Skeletal muscle satellite cell (primary cell): ENCODE measurements at regions not wholly inside any gene's neighbourhood (a gene's known extent, or its start where the extent isn't known, plus 50 kb on each side); places are given as distances from the start of the nearest gene placed in this dataset.
"Not testable (repeated sequence)": the region's sequence is repeated elsewhere in the genome, so short reads cannot be mapped to it uniquely, and the experiment has no call there.

Experiments
- H3K27me3 ChIP-seq: 2 replicates; pipeline ENCODE4 v1.7.0; 2013; ENCODE audit warnings: low read length; ENCODE audit not compliant: control insufficient read depth, insufficient read depth
- H3K36me3 ChIP-seq: 2 replicates; pipeline ENCODE4 v1.7.0; 2013; ENCODE audit warnings: mild to moderate bottlenecking, control low read depth, low read length; ENCODE audit not compliant: insufficient read depth
- H3K4me1 ChIP-seq: 2 replicates; pipeline ENCODE4 v1.7.0; 2013; ENCODE audit warnings: low read length; ENCODE audit not compliant: control insufficient read depth, insufficient read depth
- H3K4me2 ChIP-seq: 2 replicates; pipeline ENCODE4 v1.7.0; 2013; ENCODE audit warnings: mild to moderate bottlenecking, low read length
- H3K4me3 ChIP-seq: 2 replicates; pipeline ENCODE4 v1.7.0; 2013; ENCODE audit warnings: low read length
- H3K9ac ChIP-seq: 2 replicates; pipeline ENCODE4 v1.7.0; 2013; ENCODE audit warnings: mild to moderate bottlenecking, low read depth, low read length, moderate library complexity
- H3K9me3 ChIP-seq: replicated peaks from 2 replicates; pipeline ENCODE4 v1.7.0; 2013; ENCODE audit warnings: mild to moderate bottlenecking, control low read depth, low read length

DNA sequence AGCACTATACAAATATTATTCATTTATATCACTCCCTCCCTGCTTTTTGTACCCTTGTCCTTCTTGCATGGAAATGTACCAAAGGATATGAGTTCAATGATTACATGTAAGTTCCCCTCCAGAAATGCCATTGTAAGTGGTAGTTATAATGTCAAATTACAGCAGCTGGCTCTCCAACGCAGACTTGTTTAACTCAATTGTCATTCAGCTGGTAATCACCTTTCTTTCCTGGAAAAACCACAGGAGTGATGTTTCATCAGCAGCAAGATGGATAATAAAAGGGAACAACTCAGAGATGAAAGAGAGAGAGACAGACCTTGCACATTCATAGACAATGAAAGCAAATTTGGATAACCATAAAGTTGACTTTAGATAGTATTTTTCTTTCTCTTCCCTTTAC lies 578.6 kb upstream of the PBX1 start:
- Histone ChIP-seq H3K36me3 (no peaks in the 10 kb centered on the region), H3K4me2 (no peak overlapping the region), H3K9me3 (no peaks in the 10 kb centered on the region)

DNA sequence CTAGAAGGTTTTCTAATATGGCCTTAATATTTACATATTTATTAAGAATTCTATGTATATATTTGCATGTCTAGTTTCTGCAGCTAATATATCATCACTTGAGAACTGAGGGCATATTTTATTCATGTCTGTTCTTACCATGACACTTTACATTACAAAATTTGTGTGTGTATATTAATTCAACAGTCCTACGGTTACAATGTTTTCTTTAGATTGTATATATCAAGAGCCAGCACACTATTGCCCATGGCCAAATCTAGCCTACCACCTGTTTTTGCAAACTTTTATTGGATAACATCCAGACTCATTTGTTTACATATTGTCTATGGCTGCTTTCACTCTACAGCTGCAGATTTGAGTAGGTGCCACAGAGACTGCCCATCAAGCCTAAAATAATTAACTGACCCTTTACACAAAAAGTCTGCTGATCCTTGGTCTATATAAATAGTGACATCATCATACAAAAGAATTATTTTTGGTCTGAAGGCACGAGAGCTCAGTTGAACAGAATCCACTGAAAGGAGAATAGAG lies 577.4 kb upstream of the PBX1 start:
- Histone ChIP-seq H3K9ac (no peak overlapping the region), H3K36me3 (no peaks in the 10 kb centered on the region), H3K4me3 (no peak overlapping the region), H3K4me1 (no peaks in the 10 kb centered on the region), H3K27me3 (no peaks in the 10 kb centered on the region), H3K9me3 (no peaks in the 10 kb centered on the region), H3K4me2 (no peak overlapping the region)

More for the DNA sequence above, 578.6 kb upstream of the PBX1 start:
- Histone ChIP-seq H3K4me3 (no peak overlapping the region), H3K9ac (no peak overlapping the region), H3K27me3 (no peaks in the 10 kb centered on the region), H3K4me1 (no peaks in the 10 kb centered on the region)

DNA sequence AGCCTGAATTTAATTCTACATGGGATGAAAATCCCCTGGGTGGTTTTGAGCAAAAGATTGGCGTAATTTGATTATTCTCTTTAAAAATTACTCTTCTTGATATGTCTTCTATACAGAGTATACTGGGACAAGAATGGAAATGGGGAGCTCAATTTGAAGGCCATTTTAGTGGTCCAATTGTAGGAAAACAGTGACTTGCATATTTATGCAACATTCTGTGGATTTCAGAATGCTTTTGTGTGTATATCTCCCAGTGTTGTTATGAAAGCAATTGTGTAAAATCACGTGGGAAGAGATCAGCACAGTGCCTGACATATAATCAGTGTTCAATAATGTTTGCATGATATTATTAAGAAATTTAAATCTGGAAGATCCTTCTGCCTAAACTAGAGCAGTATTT lies 575.9 kb upstream of the PBX1 start:
- H3K9ac ChIP-seq, result no peak overlapping the region
- H3K4me1 ChIP-seq, result no peaks in the 10 kb centered on the region
- H3K9me3 ChIP-seq, result no peaks in the 10 kb centered on the region
- H3K4me3 ChIP-seq, result no peak overlapping the region
- no peak overlapping the region for H3K4me2 ChIP-seq
- no peaks in the 10 kb centered on the region for H3K36me3 ChIP-seq
- no peaks in the 10 kb centered on the region for H3K27me3 ChIP-seq

GRCh38 chr1:163985700-163986099 lies 573.3 kb upstream of the PBX1 start:
- Histone ChIP-seq H3K4me1 (no peaks in the 10 kb centered on the region), H3K4me2 (no peak overlapping the region), H3K36me3 (no peaks in the 10 kb centered on the region), H3K4me3 (no peak overlapping the region), H3K9me3 (no peaks in the 10 kb centered on the region), H3K27me3 (no peaks in the 10 kb centered on the region), H3K9ac (no peak overlapping the region)

GRCh38 chr1:163999131-163999530 lies 559.9 kb upstream of the PBX1 start:
- Histone ChIP-seq H3K36me3 (no peaks in the 10 kb centered on the region), H3K4me1 (no peaks in the 10 kb centered on the region), H3K9me3 (peaks cover 3% of the 10 kb centered on the region), H3K27me3 (no peaks in the 10 kb centered on the region), H3K4me3 (no peak overlapping the region), H3K4me2 (no peak overlapping the region), H3K9ac (no peak overlapping the region)

DNA sequence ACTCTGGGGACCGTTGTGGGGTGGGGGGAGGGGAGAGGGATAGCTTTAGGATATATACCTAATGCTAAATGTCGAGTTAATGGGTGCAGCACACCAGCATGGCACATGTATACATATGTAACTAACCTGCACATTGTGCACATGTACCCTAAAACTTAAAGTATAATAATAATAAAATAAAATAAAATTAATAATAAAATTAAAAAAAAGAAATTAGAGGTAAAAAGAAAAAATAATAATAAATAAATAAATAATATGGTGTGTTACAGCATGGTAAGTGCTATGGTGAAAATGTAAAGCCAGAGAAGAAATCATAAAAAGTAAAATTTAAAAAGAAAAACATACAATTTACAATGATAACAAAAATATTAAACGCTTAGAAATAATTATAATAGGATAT lies 552.8 kb upstream of the PBX1 start:
- not testable (repeated sequence) for H3K27me3 ChIP-seq, H3K4me1 ChIP-seq, H3K4me2 ChIP-seq, H3K4me3 ChIP-seq, H3K9ac ChIP-seq, H3K9me3 ChIP-seq, H3K36me3 ChIP-seq

DNA sequence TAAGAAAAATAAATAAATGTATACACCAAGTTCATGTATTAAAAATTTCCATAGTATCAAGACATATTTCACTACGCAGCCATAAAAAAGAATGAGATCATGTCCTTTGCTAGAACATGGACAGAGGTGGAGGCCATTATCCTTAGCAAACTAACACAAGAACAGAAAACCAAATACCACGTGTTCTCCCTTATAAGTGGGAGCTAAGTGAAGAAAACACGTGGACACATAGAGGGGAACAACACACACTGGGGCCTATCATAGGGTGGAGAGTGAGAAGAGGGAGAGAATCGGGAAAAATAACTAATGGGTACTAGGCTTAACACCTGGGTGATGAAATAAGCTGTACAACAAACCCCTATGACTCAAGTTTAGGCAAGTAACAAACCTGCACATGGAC lies 552.4 kb upstream of the PBX1 start:
- Histone ChIP-seq H3K36me3 (no peaks in the 10 kb centered on the region), H3K27me3 (no peaks in the 10 kb centered on the region), H3K4me3 (no peak overlapping the region), H3K9me3 (peaks cover 3% of the 10 kb centered on the region), H3K4me1 (no peaks in the 10 kb centered on the region), H3K4me2 (no peak overlapping the region), H3K9ac (no peak overlapping the region)

GRCh38 chr1:164017239-164017638 lies 541.7 kb upstream of the PBX1 start:
- Histone ChIP-seq H3K27me3 (no peaks in the 10 kb centered on the region), H3K9ac (no peak overlapping the region), H3K4me1 (no peaks in the 10 kb centered on the region), H3K9me3 (no peaks in the 10 kb centered on the region), H3K4me3 (no peak overlapping the region), H3K4me2 (no peak overlapping the region), H3K36me3 (no peaks in the 10 kb centered on the region)

- Histone ChIP-seq H3K4me3 (no peak overlapping the region), H3K9me3 (no peaks in the 10 kb centered on the region), H3K27me3 (no peaks in the 10 kb centered on the region), H3K4me1 (no peaks in the 10 kb centered on the region), H3K9ac (no peak overlapping the region), H3K36me3 (no peaks in the 10 kb centered on the region), H3K4me2 (no peak overlapping the region)
Measured at GRCh38 chr1:164020391-164020790, 538.6 kb upstream of the PBX1 start.

GRCh38 chr1:164021813-164022212 lies 537.2 kb upstream of the PBX1 start:
- H3K4me2 ChIP-seq, result no peak overlapping the region
- H3K4me3 ChIP-seq, result no peak overlapping the region
- no peak overlapping the region for H3K9ac ChIP-seq
- H3K36me3 ChIP-seq, result no peaks in the 10 kb centered on the region
- H3K9me3 ChIP-seq, result no peaks in the 10 kb centered on the region
- no peaks in the 10 kb centered on the region for H3K4me1 ChIP-seq
- no peaks in the 10 kb centered on the region for H3K27me3 ChIP-seq

- no peak overlapping the region for H3K4me3 ChIP-seq
- H3K9ac ChIP-seq, result no peak overlapping the region
- no peaks in the 10 kb centered on the region for H3K27me3 ChIP-seq
- no peaks in the 10 kb centered on the region for H3K4me1 ChIP-seq
- H3K4me2 ChIP-seq, result no peak overlapping the region
- peaks cover 3% of the 10 kb centered on the region for H3K9me3 ChIP-seq
- no peaks in the 10 kb centered on the region for H3K36me3 ChIP-seq
Measured at GRCh38 chr1:164033782-164034181, 525.2 kb upstream of the PBX1 start.

DNA sequence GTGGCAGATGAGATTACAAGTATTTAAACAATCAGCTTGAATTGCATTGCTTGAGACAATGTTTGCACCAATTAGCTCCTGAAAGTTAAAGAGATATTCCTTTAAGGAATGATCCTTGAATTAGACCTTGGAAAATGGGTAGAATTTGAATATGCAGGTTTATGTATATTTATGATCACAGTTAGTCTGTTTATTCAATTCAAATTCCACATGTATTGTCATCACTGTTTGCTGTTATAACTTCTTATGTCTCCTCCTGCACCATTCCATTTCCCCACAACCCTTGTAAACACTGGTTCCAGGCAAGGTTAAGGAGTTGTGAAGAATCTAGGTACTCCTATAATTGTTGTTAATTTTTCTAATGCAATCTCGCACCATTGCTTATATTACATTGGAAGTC lies 518.2 kb upstream of the PBX1 start:
- Histone ChIP-seq H3K4me1 (no peaks in the 10 kb centered on the region), H3K9ac (no peak overlapping the region), H3K4me3 (no peak overlapping the region), H3K4me2 (no peak overlapping the region), H3K36me3 (no peaks in the 10 kb centered on the region), H3K9me3 (no peaks in the 10 kb centered on the region), H3K27me3 (no peaks in the 10 kb centered on the region)
